ENCODE measurements at regions not wholly inside any gene's neighbourhood (a gene's known extent, or its start where the extent isn't known, plus 50 kb on each side); places are given as distances from the start of the nearest gene placed in this dataset.

- DNase-seq = no peak
Measured at GRCh38 chr1:83769594-83770318, 229.2 kb downstream of the TTLL7 start.

- DNase-seq = no peak
Measured at GRCh38 chr1:83769072-83769471, 229.9 kb downstream of the TTLL7 start.

DNA sequence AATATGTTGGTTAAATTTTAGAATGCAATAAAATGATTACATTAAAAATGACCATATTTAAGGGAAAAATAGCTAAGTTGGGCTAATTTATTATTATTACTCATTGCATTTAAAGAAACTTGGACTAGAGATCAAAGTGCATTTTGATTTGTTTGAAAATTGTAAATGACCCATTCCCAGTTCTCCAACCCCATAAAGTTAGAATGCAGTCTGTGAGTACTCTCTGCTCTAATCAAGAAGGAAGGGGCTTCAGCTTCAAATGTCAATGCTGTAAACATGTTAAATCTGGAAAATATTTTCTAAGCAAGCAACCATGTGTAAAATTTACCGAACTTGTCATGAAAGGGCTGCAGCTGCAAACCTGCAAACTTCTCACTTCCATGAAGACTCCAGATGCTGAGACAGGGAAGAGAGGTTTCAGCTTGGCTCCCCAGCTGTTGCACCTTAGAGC lies 232.7 kb downstream of the TTLL7 start:
- no peak for DNase-seq

DNA sequence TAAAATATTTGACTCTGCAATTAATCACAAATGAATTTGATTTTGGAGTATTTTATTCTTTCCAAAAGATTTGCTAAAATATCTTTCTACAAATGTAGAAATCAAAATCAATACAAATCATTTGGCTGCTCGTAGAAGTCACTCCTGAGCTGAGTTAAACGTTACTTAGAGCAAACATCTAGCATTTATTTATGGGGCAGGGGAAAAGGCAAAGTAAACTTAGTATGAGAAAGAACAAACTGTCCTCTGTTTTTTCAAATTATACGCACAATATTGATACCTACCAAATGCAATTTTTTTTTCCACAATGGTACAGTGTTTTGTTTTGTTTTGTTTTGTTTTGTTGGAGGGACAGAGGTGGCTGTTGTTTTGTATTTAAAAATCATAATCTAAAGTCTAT lies 233.8 kb downstream of the TTLL7 start:
- no peak for DNase-seq

DNA sequence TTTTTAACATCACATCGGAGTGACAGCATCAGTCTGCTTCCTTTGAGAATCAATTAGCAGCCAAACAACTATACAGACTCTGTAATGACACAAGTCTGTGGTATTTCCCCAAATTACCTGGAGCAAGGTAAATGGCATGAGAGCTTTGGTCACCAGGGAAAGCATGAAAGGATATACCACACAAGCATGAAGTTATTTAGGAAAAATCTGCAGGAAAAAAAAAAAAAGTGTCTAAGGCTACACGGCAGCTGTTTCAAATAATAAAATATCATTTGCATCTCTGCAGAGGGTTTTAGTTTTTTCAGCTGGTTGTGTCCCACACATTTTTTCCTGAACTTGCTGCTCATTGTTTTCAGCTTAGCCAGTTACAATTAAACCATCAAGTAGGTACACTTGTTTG lies 234.7 kb downstream of the TTLL7 start:
- no peak for DNase-seq

DNA sequence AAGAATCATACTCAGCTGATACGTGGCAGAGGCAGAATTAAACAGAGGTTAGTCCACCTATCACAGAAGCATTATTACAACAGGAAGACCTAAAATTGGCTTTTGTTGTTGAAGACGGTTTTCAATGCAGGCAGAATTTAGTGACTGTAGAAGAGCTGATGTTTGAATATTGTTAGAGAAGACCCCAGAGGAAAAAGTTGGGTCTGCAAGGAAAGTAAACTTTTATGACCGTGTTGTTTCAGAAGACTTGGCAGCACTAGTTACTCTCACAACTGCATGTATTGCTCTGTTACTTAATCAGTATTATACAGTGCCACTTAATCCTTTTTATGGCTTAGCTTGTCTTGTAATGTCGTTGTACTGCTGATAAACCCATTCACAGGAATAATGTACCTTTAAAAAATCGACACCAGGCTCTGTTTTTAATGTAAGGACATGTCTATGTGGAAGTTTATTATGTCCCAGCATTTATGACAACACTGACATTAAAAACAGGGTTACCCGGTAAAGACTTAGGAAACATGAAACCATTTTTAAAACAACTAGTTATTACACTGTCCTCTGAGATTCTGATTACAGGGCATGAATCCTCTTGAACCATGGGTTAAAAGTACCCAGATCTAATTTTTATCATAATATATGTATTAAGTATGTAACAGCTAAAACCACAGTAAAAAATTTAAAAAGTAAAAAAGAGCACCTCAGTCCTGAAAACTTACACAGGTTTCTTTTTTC lies 235.4 kb downstream of the TTLL7 start:
- no peak for DNase-seq

DNA sequence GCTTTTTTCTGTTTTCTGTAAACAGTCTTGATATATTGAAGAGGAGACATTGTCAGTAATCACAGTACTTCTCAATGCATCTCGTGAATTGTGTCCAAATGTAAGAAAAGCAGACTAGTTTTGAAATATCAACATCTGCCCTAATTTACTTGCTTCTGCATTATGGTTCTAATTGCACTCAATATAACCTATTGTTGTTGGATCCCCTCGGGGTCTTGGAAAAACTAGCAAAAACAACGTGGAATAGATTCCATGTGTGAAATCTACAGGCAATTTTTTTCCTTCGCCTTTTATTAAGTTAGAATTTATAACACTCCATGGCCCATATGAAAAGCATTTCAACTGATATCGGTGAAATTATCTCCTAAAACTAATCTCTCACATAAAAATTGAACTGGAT lies 236.5 kb downstream of the TTLL7 start:
- no peak for DNase-seq

DNA sequence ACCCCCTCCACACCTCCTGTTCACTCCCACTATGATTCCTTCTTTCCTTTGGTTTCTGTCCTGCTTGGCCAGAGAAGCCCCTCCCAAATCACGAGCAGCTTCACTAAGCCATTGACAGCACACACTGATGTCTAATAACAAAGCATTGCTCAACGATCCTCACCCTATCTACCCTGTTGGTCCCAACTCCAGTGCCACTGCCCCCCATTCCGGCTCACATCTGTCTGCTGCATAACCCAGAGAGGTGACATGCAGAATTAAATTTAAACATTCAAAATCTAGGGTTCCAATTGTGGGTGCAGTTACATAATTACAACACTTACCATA lies 236.9 kb downstream of the TTLL7 start:
- DNase-seq = no peak

- no peak for DNase-seq
Measured at GRCh38 chr1:83761167-83762038, 237.5 kb downstream of the TTLL7 start.

- DNase-seq = no peak
Measured at GRCh38 chr1:83760226-83761021, 238.5 kb downstream of the TTLL7 start.

GRCh38 chr1:83756984-83757717 lies 241.8 kb downstream of the TTLL7 start:
- DNase-seq = no peak

DNA sequence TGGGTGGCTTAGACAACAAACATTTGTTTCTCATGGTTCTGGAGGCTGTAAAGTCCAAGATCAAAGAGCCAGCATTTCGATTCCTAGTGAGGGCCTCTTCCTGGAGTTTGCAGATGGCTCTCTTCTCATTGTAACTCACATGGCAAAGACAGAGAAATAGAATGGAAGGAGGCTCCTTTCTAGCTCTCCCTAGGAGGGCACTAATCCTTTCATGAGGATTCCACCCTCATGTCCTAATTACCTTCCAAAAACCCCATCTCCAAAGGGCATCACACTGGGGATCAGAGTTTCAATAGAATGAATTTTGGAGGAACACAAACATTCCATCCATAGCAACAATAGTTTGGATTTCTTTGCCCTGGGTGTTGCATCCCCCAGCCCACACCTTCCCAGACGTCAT lies 247.3 kb downstream of the TTLL7 start:
- no peak for DNase-seq

GRCh38 chr1:83750201-83750600 lies 248.7 kb downstream of the TTLL7 start:
- no peak for DNase-seq

GRCh38 chr1:83747853-83748482 lies 251.0 kb downstream of the TTLL7 start:
- no peak for DNase-seq

DNA sequence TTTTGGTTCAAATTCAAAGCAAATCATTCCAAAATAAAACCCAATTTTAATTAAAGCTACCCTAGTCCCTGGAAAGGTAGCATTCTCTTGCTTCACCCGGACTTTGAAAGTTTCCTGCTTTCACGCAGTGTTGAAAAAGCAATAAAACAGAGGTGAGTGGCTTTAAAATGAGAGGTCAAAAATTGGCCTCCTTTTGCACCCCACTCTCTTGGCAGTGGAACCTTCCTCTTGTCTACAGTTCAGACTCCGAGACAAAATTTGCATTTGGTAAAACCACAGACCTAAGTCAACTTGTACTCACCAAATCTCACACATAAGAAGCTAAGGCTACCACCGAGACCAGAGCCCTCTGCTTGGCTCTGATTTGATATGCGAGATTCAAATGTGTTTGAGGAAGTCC lies 252.7 kb downstream of the TTLL7 start:
- DNase-seq = no peak

DNA sequence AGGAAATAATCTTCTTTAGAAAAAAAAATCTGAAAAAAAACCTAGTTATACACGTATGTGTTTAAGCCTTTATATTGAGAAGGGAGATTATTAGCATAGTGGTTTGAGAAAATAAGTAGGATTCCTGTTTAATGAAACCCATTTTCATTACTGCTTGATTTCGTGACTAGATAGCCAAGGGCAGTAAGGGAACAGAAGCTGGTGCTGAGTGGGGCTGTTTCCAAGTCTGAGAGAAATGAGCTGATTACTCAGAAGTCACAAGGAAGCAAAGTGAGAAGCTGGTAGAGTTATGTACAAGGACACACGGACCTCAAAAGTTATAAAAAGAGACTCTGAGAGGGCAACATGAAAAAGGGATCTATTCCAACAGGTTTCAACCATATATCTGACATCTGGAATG lies 256.5 kb downstream of the TTLL7 start:
- DNase-seq = no peak

GRCh38 chr1:83741770-83742169 lies 257.2 kb downstream of the TTLL7 start:
- DNase-seq = no peak

DNA sequence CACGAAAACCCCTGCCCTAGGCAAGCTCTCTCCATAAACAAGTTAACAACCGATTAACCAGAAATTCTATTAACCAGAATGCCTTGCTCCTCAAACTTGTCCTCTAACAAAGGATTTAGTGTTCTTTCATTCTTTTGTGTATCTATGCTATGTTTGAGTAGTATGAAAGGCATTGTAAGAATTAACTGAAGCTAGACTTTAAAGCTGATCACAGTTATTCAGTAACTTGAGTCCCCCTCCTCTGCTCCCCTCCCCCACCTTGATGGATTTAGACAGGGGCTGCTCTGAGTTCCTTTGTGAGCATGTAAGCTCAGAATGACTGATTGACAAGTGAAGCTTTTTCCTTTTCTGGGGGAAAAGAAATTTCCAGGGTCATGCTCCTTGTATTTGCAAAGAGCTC lies 257.6 kb downstream of the TTLL7 start:
- no peak for DNase-seq

DNA sequence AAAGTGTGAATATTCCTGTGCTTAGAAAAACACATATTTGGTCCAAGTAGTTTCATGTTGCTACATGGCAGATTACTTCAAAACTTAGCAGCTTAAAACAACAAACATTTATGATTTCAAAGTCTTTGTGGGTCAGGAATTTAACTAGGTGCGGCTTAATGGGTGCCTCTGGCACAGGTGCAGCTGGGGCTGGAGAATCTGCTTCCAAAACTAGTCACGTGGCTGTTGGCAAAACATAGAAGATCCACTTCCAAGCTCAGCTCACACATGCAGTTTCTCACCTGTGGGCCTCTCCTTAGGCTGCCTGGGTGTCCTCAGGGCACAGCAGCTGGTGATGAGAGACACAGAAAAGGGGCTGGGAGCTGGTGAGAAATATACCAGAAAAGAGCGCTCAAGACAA lies 263.4 kb downstream of the TTLL7 start:
- no peak for DNase-seq

DNA sequence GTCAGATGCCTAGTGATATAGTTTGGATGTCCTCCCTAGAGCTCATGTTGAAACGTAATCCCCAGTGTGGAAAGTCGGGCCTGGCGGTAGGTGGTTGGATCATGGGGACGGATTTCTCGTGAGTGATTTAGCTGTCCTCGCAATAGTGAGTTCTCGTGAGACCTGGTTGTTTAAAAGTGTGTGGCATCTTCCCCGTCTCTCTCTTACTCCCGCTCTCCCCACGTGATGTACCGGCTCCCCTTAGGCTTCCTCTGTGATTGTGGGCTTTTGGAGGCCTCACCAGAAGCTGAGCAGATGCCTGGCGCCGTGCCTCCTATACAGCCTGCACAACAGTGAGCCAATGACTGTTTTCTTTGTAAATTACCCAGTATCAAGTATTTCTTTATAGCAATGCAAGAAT lies 264.5 kb downstream of the TTLL7 start:
- no peak for DNase-seq

GRCh38 chr1:83725735-83726360 lies 273.1 kb downstream of the TTLL7 start:
- DNase-seq = no peak
